ENCODE measurements at regions not wholly inside any gene's neighbourhood (a gene's known extent, or its start where the extent isn't known, plus 50 kb on each side); places are given as distances from the start of the nearest gene placed in this dataset.

DNA sequence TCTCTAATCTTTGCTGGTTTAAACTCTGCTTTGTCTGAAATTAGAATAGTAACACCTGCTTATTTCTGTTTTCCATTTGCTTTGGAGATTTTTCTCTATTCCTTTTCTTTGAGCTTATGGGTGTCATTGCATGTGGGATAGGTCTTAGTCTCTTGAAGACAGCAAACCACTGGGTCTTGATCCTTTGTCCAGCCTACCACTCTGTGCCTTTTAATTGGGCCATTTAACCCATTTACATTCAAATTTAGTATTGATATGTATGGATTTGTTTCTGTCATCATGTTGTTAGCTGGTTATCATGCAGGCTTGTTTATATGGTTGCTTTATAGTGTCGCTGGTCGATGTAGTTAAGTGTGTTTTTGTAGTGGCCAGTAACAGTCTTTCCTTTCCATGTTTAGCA lies 914.7 kb downstream of the MAT2B start:
- no peaks in the 10 kb centered on the region; the same call in 1 of the 2 replicates for H3K9me3 ChIP-seq (ENCODE audit: control insufficient read depth, insufficient read depth, low read length)
- H3K4me3 ChIP-seq (ENCODE audit: low read length), result no peak overlapping the region
- DNase-seq (ENCODE audit: low read depth, low spot score), result no peak
- no peaks in the 10 kb centered on the region for H3K36me3 ChIP-seq (ENCODE audit: control insufficient read depth, insufficient read depth, low read length)
- H3K4me1 ChIP-seq (ENCODE audit: control insufficient read depth, insufficient read depth, low read length), result no peaks in the 10 kb centered on the region
- WGBS (ENCODE audit: insufficient coverage, insufficient read length), result no CpG with 5 or more reads among the region's 2 CpGs
- H3K27ac ChIP-seq (ENCODE audit: low read length), result no peak overlapping the region
- no peaks in the 10 kb centered on the region for H3K27me3 ChIP-seq (ENCODE audit: control insufficient read depth, insufficient read depth, low read length)

DNA sequence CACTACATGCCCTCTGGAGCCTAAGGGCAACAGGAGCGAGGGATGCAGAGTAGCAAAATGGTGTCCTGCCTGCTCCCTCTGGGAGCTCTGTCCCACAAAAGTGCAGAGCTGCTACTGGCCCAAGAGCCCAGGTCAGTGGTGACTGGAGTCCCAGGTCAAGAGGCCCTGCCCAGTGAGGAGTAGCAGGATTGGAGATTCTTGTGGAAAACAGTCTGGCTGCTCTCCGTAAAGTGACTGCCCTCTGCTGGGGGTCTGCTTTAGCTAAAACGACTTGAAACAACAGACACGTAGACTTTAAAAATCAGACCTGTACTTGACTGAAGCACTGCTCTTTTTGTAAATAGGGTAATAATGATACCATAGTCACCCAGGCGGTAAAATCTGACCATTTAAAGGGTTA lies 917.0 kb downstream of the MAT2B start:
- Histone ChIP-seq H3K36me3 (ENCODE audit: control insufficient read depth, insufficient read depth, low read length) (no peaks in the 10 kb centered on the region), H3K27ac (ENCODE audit: low read length) (no peak overlapping the region), H3K27me3 (ENCODE audit: control insufficient read depth, insufficient read depth, low read length) (no peaks in the 10 kb centered on the region), H3K4me1 (ENCODE audit: control insufficient read depth, insufficient read depth, low read length) (no peaks in the 10 kb centered on the region), H3K4me3 (ENCODE audit: low read length) (no peak overlapping the region), H3K9me3 (ENCODE audit: control insufficient read depth, insufficient read depth, low read length) (no peaks in the 10 kb centered on the region; the same call in 1 of the 2 replicates)
- peak; percentile 43 for DNase-seq (ENCODE audit: low read depth, low spot score)
- no CpG with 5 or more reads among the region's 5 CpGs for WGBS (ENCODE audit: insufficient coverage, insufficient read length)

DNA sequence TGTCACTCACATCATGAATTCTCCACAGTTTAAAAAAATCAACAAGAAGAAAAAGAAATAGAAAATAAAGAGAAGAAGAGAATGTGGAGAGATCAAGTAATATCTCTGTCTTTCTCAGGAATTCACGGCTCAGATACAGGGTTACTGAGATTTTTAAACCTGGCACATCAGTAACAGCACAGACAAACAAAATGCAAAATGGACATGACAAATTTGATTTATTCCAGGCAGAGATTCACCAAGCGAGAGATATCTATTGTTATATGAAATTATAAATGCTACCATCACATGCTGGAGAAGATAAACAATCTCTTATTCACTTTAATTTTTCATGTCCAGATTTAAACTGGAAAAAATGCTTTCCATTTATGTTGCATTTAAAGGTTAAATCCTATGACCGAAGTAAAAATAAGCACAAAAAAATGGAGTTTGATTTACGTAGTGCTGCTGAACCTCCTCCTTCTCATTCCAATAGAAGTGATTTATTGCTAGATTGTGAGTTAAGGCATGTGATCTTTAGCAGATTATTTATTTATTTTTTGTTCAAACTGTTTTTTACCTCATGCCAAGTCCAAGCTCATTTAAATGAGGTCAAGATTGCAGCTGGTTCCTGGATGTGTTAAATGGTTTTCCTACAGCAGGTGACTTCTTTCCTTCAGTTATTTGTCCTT lies 926.4 kb downstream of the MAT2B start:
- no CpG with 5 or more reads among the region's 4 CpGs for WGBS (ENCODE audit: insufficient coverage, insufficient read length)

DNA sequence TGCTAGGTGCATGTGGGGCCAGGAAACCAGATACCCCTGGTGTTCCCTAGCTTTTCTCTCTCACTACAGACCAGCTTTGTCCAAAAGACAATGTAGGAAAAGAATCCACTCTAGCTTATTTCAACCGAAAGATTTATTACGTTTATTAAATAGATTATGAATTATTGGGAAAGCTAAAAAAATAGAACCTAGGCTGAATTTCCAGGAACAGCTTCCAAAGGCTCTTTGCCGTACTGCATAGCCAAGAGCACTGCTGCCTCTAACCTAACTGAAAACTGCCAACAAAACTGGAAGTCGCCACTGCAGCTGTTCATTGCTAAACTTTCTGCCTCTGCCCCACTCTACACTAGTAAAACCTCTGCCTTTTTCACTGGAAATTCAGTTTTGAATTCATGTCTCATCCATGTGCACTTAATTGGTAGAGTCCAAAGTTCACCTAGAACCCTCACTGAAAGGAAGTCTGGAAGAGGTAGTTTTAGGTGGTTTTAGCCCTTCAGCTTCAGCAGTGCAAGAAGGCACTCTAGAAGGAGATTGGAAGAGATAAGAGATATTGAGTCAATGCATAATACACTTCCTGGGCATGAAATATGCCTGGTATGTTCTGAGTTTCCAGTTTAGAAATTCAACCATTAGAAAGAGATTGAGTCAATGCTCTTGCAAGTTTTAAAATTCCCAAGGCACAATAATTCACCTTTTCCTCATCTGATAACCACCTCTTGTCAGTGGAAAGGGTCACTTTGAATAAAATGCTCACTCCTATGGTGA lies 927.9 kb downstream of the MAT2B start:
- no peak overlapping the region for H3K27ac ChIP-seq (ENCODE audit: low read length)
- no CpG with 5 or more reads among the region's 4 CpGs for whole genome bisulfite sequencing (ENCODE audit: insufficient coverage, insufficient read length)
- no peak for DNase-seq (ENCODE audit: low read depth, low spot score)
- no peaks in the 10 kb centered on the region for H3K27me3 ChIP-seq (ENCODE audit: control insufficient read depth, insufficient read depth, low read length)
- H3K9me3 ChIP-seq (ENCODE audit: control insufficient read depth, insufficient read depth, low read length), result no peaks in the 10 kb centered on the region
- no peaks in the 10 kb centered on the region for H3K36me3 ChIP-seq (ENCODE audit: control insufficient read depth, insufficient read depth, low read length)
- no peak overlapping the region for H3K4me3 ChIP-seq (ENCODE audit: low read length)
- no peaks in the 10 kb centered on the region for H3K4me1 ChIP-seq (ENCODE audit: control insufficient read depth, insufficient read depth, low read length)

More for the DNA sequence above, 926.4 kb downstream of the MAT2B start:
- H3K27ac ChIP-seq (ENCODE audit: low read length), result no peak overlapping the region
- no peak for DNase-seq (ENCODE audit: low read depth, low spot score)
- H3K36me3 ChIP-seq (ENCODE audit: control insufficient read depth, insufficient read depth, low read length), result no peaks in the 10 kb centered on the region
- no peaks in the 10 kb centered on the region for H3K4me1 ChIP-seq (ENCODE audit: control insufficient read depth, insufficient read depth, low read length)
- H3K27me3 ChIP-seq (ENCODE audit: control insufficient read depth, insufficient read depth, low read length), result no peaks in the 10 kb centered on the region
- H3K9me3 ChIP-seq (ENCODE audit: control insufficient read depth, insufficient read depth, low read length), result no peaks in the 10 kb centered on the region
- H3K4me3 ChIP-seq (ENCODE audit: low read length), result no peak overlapping the region

DNA sequence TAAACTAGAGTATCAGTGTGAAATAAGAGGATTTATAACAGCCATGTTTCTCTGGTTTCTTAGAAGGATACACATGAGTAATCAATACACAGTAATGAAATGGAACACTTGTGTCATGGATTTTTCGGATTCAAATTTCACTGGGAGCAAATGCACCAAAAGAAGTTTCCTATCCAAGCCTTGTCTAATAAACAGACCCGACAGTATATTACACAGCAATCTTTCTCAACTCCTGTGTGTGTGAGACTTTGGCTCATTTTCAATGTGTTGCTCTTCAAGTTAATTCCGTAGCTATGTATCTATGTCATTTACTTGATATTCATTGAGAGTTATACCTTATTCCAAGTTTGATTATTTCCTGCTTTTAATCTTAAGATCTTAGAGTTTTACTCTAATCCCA lies 930.2 kb downstream of the MAT2B start:
- WGBS (ENCODE audit: insufficient coverage, insufficient read length), result no CpG with 5 or more reads among the region's 3 CpGs
- no peak overlapping the region for H3K4me3 ChIP-seq (ENCODE audit: low read length)
- no peak overlapping the region for H3K27ac ChIP-seq (ENCODE audit: low read length)
- H3K27me3 ChIP-seq (ENCODE audit: control insufficient read depth, insufficient read depth, low read length), result no peaks in the 10 kb centered on the region
- H3K9me3 ChIP-seq (ENCODE audit: control insufficient read depth, insufficient read depth, low read length), result no peaks in the 10 kb centered on the region
- no peaks in the 10 kb centered on the region for H3K4me1 ChIP-seq (ENCODE audit: control insufficient read depth, insufficient read depth, low read length)
- H3K36me3 ChIP-seq (ENCODE audit: control insufficient read depth, insufficient read depth, low read length), result no peaks in the 10 kb centered on the region
- DNase-seq (ENCODE audit: low read depth, low spot score), result no peak

DNA sequence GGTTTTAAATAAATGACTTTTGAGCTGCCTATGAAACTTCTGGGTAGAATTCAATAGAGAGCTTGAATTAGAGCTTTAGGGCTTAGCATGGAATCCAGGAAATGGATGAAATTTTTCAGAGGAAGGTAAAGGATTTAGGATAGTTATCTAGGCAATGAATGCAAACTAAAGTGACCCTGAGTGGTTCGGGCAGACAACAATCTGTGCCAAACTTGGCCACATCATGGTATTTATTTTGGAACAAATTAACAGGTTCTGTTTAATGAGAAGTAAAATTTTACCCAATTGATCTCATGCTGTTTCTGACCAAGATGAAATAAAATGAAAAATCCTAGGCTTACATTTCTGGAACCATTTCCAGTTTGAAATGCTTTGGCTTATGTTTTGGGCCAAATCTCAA lies 934.4 kb downstream of the MAT2B start:
- DNase-seq (ENCODE audit: low read depth, low spot score), result no peak
- Histone ChIP-seq H3K36me3 (ENCODE audit: control insufficient read depth, insufficient read depth, low read length) (no peaks in the 10 kb centered on the region), H3K4me3 (ENCODE audit: low read length) (no peak overlapping the region), H3K27ac (ENCODE audit: low read length) (no peak overlapping the region), H3K4me1 (ENCODE audit: control insufficient read depth, insufficient read depth, low read length) (no peaks in the 10 kb centered on the region), H3K27me3 (ENCODE audit: control insufficient read depth, insufficient read depth, low read length) (no peaks in the 10 kb centered on the region), H3K9me3 (ENCODE audit: control insufficient read depth, insufficient read depth, low read length) (no peaks in the 10 kb centered on the region)
- no CpG with 5 or more reads among the region's 1 CpG for WGBS (ENCODE audit: insufficient coverage, insufficient read length)

DNA sequence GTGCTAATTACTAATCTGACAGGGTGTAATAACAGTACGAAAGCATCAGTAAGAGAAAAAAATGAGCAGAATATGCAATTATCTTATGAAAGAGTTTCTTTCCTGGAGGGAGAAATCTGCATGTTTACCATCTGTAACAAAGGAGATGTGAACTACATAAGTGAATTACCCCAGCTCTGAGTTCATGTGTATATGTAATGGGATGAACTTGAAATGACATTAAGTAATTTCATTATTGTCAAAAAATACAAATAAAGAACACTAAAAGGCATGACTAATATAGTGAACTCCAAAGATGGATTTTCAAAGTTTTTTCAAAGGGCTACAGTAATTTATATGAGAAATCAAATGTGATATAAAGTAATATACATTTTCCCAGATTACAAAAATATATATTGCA lies 944.0 kb downstream of the MAT2B start:
- no peak overlapping the region for H3K27ac ChIP-seq (ENCODE audit: low read length)
- H3K4me3 ChIP-seq (ENCODE audit: low read length), result no peak overlapping the region
- no peaks in the 10 kb centered on the region for H3K9me3 ChIP-seq (ENCODE audit: control insufficient read depth, insufficient read depth, low read length)
- no peaks in the 10 kb centered on the region for H3K4me1 ChIP-seq (ENCODE audit: control insufficient read depth, insufficient read depth, low read length)
- no peak for DNase-seq (ENCODE audit: low read depth, low spot score)
- H3K27me3 ChIP-seq (ENCODE audit: control insufficient read depth, insufficient read depth, low read length), result no peaks in the 10 kb centered on the region
- H3K36me3 ChIP-seq (ENCODE audit: control insufficient read depth, insufficient read depth, low read length), result no peaks in the 10 kb centered on the region
- WGBS (ENCODE audit: insufficient coverage, insufficient read length), result no CpG with 5 or more reads among the region's 1 CpG

DNA sequence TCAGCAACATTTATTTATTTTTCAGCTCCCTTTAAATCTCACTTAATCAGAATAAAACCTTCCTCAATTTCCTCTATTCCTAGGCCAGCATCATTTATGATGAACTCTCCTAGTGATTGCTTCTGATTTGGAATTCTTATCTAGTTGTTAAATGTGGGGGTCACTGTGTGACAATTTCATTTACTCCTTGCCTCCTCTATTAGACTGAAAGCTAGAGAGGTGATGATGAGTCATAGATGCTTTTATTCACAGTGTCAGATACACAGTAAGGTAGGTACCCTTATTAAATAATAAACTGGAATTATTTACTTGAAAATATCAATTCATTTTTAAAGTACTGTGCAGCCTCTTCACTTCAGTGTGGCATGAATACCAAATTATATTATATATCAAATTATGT lies 960.6 kb downstream of the MAT2B start:
- H3K27me3 ChIP-seq (ENCODE audit: control insufficient read depth, insufficient read depth, low read length), result no peaks in the 10 kb centered on the region
- H3K9me3 ChIP-seq (ENCODE audit: control insufficient read depth, insufficient read depth, low read length), result no peaks in the 10 kb centered on the region
- H3K36me3 ChIP-seq (ENCODE audit: control insufficient read depth, insufficient read depth, low read length), result no peaks in the 10 kb centered on the region
- DNase-seq (ENCODE audit: low read depth, low spot score), result no peak
- H3K27ac ChIP-seq (ENCODE audit: low read length), result no peak overlapping the region
- no peaks in the 10 kb centered on the region for H3K4me1 ChIP-seq (ENCODE audit: control insufficient read depth, insufficient read depth, low read length)
- H3K4me3 ChIP-seq (ENCODE audit: low read length), result no peak overlapping the region

DNA sequence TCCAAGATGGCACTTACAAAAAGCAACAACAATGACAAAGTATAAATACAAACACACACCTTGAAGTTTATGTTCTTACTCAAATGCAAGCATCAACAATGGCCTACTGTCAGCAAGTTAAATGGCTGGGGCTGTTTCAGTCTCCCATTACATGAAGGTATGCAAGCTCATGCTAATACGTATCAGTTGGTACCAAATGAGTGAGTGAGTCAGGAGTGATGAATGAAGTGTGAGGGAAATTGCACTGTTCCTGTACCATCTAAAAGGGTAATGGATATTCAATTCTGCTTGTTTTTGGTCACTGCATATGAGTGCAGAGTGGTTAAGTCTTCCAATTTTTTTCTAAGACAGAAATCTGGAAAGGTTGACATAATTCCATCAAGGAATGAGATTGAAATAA lies 964.9 kb downstream of the MAT2B start:
- Histone ChIP-seq H3K27ac (ENCODE audit: low read length) (no peak overlapping the region), H3K9me3 (ENCODE audit: control insufficient read depth, insufficient read depth, low read length) (no peaks in the 10 kb centered on the region), H3K4me3 (ENCODE audit: low read length) (no peak overlapping the region), H3K36me3 (ENCODE audit: control insufficient read depth, insufficient read depth, low read length) (no peaks in the 10 kb centered on the region), H3K27me3 (ENCODE audit: control insufficient read depth, insufficient read depth, low read length) (no peaks in the 10 kb centered on the region), H3K4me1 (ENCODE audit: control insufficient read depth, insufficient read depth, low read length) (no peaks in the 10 kb centered on the region)
- DNase-seq (ENCODE audit: low read depth, low spot score), result no peak
- WGBS (ENCODE audit: insufficient coverage, insufficient read length), result no CpG with 5 or more reads among the region's 1 CpG

DNA sequence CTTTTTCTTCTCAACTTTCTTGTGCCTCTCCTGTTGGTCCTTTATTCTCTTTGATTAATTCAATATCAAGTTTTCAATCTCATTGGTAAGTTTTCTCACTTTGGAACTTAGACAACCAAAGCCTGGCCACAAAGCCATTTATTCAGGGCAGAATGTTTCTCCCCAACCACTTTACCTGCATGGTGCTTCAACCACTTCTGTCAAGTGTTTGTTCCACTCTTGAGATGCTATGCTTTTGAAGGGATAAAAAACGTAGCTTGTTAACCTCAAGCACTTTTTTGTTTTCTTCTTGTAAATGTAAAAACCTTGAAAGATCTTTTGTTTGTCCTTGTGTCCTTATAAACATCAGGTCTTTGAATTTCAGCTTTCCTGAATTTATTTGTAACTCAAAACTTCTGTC lies 966.7 kb downstream of the MAT2B start:
- Histone ChIP-seq H3K4me3 (ENCODE audit: low read length) (no peak overlapping the region), H3K36me3 (ENCODE audit: control insufficient read depth, insufficient read depth, low read length) (no peaks in the 10 kb centered on the region), H3K9me3 (ENCODE audit: control insufficient read depth, insufficient read depth, low read length) (no peaks in the 10 kb centered on the region), H3K27me3 (ENCODE audit: control insufficient read depth, insufficient read depth, low read length) (no peaks in the 10 kb centered on the region), H3K27ac (ENCODE audit: low read length) (no peak overlapping the region), H3K4me1 (ENCODE audit: control insufficient read depth, insufficient read depth, low read length) (no peaks in the 10 kb centered on the region)
- no peak for DNase-seq (ENCODE audit: low read depth, low spot score)
- no CpG with 5 or more reads among the region's 1 CpG for WGBS (ENCODE audit: insufficient coverage, insufficient read length)
